ENCODE measurements at regions not wholly inside any gene's neighbourhood (a gene's known extent, or its start where the extent isn't known, plus 50 kb on each side); places are given as distances from the start of the nearest gene placed in this dataset.

DNA sequence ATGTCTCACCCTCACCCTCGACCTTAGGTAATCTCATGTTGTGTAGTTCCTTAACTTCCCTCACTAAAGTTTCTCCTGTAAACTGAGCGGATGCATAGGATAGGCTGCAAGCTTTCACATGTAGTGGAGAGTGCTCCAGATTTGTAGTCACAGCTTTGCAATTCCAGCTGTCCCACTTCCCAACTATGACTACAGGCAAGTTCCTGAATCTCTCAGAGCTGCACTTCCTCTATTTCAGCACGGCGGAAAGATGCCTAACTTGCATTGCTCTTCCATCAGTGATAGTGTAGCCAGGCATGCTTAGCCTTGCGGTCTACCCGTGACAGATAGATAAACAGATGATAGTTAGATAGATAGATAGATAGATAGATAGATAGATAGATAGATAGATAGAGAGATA lies 183.1 kb upstream of the CCDC68 start:
- no peaks in the 10 kb centered on the region for H3K9me3 ChIP-seq (ENCODE audit: control insufficient read depth, insufficient read depth, low read length)
- ChIA-PET CTCF (no interaction called here), POLR2A (no interaction called here)
- no peak overlapping the region for H3K27ac ChIP-seq (ENCODE audit: low read depth, low read length)
- H3K4me3 ChIP-seq (ENCODE audit: low read depth, low read length), result no peak overlapping the region
- H3K27me3 ChIP-seq (ENCODE audit: control insufficient read depth, insufficient read depth, low read length), result no peaks in the 10 kb centered on the region
- no peak for DNase-seq (ENCODE audit: low read depth, low spot score)
- TF ChIP-seq, protein P1, sequence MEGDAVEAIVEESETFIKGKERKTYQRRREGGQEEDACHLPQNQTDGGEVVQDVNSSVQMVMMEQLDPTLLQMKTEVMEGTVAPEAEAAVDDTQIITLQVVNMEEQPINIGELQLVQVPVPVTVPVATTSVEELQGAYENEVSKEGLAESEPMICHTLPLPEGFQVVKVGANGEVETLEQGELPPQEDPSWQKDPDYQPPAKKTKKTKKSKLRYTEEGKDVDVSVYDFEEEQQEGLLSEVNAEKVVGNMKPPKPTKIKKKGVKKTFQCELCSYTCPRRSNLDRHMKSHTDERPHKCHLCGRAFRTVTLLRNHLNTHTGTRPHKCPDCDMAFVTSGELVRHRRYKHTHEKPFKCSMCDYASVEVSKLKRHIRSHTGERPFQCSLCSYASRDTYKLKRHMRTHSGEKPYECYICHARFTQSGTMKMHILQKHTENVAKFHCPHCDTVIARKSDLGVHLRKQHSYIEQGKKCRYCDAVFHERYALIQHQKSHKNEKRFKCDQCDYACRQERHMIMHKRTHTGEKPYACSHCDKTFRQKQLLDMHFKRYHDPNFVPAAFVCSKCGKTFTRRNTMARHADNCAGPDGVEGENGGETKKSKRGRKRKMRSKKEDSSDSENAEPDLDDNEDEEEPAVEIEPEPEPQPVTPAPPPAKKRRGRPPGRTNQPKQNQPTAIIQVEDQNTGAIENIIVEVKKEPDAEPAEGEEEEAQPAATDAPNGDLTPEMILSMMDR (IDR thresholded peaks at IDR 0.05; ENCODE audit: low read depth, low read length), result no peak

DNA sequence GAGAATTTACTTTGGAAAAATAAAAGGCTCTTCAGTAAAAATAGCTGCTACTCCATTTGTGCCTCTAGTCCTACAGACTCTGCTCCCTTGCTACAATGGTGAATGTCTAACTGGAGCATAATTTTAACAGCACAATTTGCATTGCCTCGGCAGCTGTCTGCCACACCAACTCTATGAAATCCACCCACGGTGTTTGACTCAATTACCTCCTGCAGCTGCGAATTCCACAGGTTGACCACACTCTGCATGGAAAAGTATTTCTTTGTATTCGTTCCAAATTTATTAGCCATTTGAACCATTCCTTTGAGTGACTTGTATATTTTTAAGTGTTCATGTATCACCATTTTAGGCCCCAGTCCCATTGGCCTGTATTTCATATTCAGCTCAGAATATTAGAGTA lies 182.1 kb upstream of the CCDC68 start:
- Histone ChIP-seq H3K9me3 (ENCODE audit: control insufficient read depth, insufficient read depth, low read length) (no peaks in the 10 kb centered on the region), H3K4me3 (ENCODE audit: low read depth, low read length) (no peak overlapping the region), H3K27ac (ENCODE audit: low read depth, low read length) (no peak overlapping the region), H3K27me3 (ENCODE audit: control insufficient read depth, insufficient read depth, low read length) (no peaks in the 10 kb centered on the region)
- POLR2A ChIA-PET, result no interaction called here
- TF ChIP-seq, protein P1 (IDR thresholded peaks at IDR 0.05; ENCODE audit: low read depth, low read length), result no peak
- no peak for DNase-seq (ENCODE audit: low read depth, low spot score)
- CTCF ChIA-PET, result no interaction called here

DNA sequence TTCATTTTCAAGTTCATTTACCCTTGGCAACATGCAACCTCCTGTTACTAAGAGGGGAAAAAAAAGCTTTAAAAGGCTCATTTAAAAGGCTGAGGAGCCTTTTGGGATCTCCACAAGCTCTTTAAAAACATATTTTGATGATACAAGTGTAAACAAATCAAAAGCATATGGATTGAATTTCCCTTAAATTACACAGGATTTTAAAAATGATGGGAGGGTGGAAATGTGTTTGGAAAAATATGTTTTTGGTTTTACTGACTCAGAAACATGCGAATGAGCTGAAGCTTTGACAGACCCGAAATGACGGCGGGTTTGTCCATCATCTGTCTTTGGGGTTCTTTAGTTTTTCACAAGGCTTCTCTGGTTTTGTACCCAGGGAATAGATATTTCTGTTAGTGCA lies 180.6 kb upstream of the CCDC68 start:
- TF ChIP-seq, protein P1 (IDR thresholded peaks at IDR 0.05; ENCODE audit: low read depth, low read length), result no peak
- DNase-seq (ENCODE audit: low read depth, low spot score), result no peak
- Histone ChIP-seq H3K4me3 (ENCODE audit: low read depth, low read length) (no peak overlapping the region), H3K27ac (ENCODE audit: low read depth, low read length) (no peak overlapping the region), H3K9me3 (ENCODE audit: control insufficient read depth, insufficient read depth, low read length) (no peaks in the 10 kb centered on the region), H3K27me3 (ENCODE audit: control insufficient read depth, insufficient read depth, low read length) (no peaks in the 10 kb centered on the region)
- ChIA-PET POLR2A (no interaction called here), CTCF (no interaction called here)

DNA sequence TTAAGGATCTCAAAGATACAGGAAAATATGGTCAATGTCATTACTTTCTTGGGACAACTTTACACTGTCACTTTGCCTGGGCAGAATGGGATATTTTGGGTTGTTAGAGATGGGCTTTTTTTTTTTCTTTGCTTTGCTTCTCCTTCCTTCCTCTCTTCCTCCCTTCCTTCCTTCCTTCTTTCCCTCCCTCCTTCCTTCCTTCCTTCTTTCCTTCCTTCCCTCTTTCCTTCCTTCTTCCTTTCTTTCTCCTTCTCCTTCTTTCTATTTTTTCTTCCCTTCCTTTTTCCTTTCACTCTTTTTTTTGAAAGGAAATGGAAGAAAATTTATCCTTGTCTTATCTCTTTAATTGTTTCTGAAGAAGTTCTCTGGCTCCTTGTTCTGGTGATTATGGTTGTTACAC lies 180.0 kb upstream of the CCDC68 start:
- TF ChIP-seq, protein P1 (IDR thresholded peaks at IDR 0.05; ENCODE audit: low read depth, low read length), result no peak
- Histone ChIP-seq H3K27me3 (ENCODE audit: control insufficient read depth, insufficient read depth, low read length) (no peaks in the 10 kb centered on the region), H3K9me3 (ENCODE audit: control insufficient read depth, insufficient read depth, low read length) (no peaks in the 10 kb centered on the region), H3K27ac (ENCODE audit: low read depth, low read length) (no peak overlapping the region), H3K4me3 (ENCODE audit: low read depth, low read length) (no peak overlapping the region)
- ChIA-PET POLR2A (no interaction called here), CTCF (no interaction called here)
- DNase-seq (ENCODE audit: low read depth, low spot score), result no peak

DNA sequence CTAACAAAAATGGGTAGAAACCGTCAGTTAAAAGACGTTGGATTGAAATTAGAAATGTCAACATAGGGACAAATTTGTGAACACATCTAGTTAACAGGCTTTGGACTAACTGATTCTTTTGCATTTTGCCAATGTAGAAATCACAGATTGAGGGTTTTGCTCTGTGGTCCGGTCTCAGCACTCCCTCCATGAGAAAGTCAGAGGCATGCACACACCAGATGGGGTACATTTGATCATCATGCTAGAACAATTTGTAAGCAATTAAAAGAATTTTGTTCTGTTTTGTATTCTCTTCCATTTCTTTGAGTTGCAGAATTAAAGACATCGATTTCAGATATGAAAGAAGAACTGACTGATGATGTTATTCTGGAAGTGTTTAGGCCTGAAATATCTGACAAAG lies 179.1 kb upstream of the CCDC68 start:
- CTCF ChIA-PET, result no interaction called here
- TF ChIP-seq, protein P1 (IDR thresholded peaks at IDR 0.05; ENCODE audit: low read depth, low read length), result no peak
- no peaks in the 10 kb centered on the region for H3K9me3 ChIP-seq (ENCODE audit: control insufficient read depth, insufficient read depth, low read length)
- POLR2A ChIA-PET, result no interaction called here
- no peak overlapping the region for H3K4me3 ChIP-seq (ENCODE audit: low read depth, low read length)
- DNase-seq (ENCODE audit: low read depth, low spot score), result no peak
- H3K27me3 ChIP-seq (ENCODE audit: control insufficient read depth, insufficient read depth, low read length), result no peaks in the 10 kb centered on the region
- H3K27ac ChIP-seq (ENCODE audit: low read depth, low read length), result no peak overlapping the region

Data from AG04450 (cell line).